ENCODE measurements at regions not wholly inside any gene's neighbourhood (a gene's known extent, or its start where the extent isn't known, plus 50 kb on each side); places are given as distances from the start of the nearest gene placed in this dataset.

- WGBS (ENCODE audit: insufficient coverage): no CpG with 5 or more reads among the region's 5 CpGs
- peaks cover 2% of the 10 kb centered on the region for H3K9me3 ChIP-seq (replicated peaks; ENCODE audit: control insufficient read depth, low read depth, low read length)
- no peaks in the 10 kb centered on the region for H3K4me1 ChIP-seq (ENCODE audit: control insufficient read depth, insufficient read depth, low read length)
- DNase-seq: peak; percentile 1
- H3K27ac ChIP-seq (ENCODE audit: low read length): no peak overlapping the region
- no peaks in the 10 kb centered on the region for H3K27me3 ChIP-seq (ENCODE audit: control insufficient read depth, insufficient read depth, low read length)
- no peaks in the 10 kb centered on the region for H3K36me3 ChIP-seq (ENCODE audit: control insufficient read depth, insufficient read depth, low read length)
- no peak overlapping the region for H3K4me3 ChIP-seq (ENCODE audit: low read length)
Observed at GRCh38 chr6:53216301-53216700, 67.7 kb upstream of the GCM1 start.

- WGBS (ENCODE audit: insufficient coverage): no CpG with 5 or more reads among the region's 1 CpG
Observed at GRCh38 chr6:53214172-53214571, 65.5 kb upstream of the GCM1 start.

GRCh38 chr6:53210811-53211210 lies 62.2 kb upstream of the GCM1 start:
- no peaks in the 10 kb centered on the region for H3K4me1 ChIP-seq (ENCODE audit: control insufficient read depth, insufficient read depth, low read length)

More at GRCh38 chr6:53214172-53214571, 65.5 kb upstream of the GCM1 start:
- no peaks in the 10 kb centered on the region for H3K4me1 ChIP-seq (ENCODE audit: control insufficient read depth, insufficient read depth, low read length)
- no peak for DNase-seq
- no peaks in the 10 kb centered on the region for H3K27me3 ChIP-seq (ENCODE audit: control insufficient read depth, insufficient read depth, low read length)
- H3K36me3 ChIP-seq (ENCODE audit: control insufficient read depth, insufficient read depth, low read length): no peaks in the 10 kb centered on the region
- H3K4me3 ChIP-seq (ENCODE audit: low read length): no peak overlapping the region
- H3K9me3 ChIP-seq (replicated peaks; ENCODE audit: control insufficient read depth, low read depth, low read length): peaks cover 2% of the 10 kb centered on the region
- no peak overlapping the region for H3K27ac ChIP-seq (ENCODE audit: low read length)

GRCh38 chr6:53209681-53210080 lies 61.0 kb upstream of the GCM1 start:
- Histone ChIP-seq H3K27ac (ENCODE audit: low read length) (no peak overlapping the region), H3K4me3 (ENCODE audit: low read length) (no peak overlapping the region), H3K4me1 (ENCODE audit: control insufficient read depth, insufficient read depth, low read length) (no peaks in the 10 kb centered on the region), H3K9me3 (replicated peaks; ENCODE audit: control insufficient read depth, low read depth, low read length) (peaks cover 2% of the 10 kb centered on the region), H3K36me3 (ENCODE audit: control insufficient read depth, insufficient read depth, low read length) (no peaks in the 10 kb centered on the region), H3K27me3 (ENCODE audit: control insufficient read depth, insufficient read depth, low read length) (no peaks in the 10 kb centered on the region)
- DNase-seq: no peak

More at GRCh38 chr6:53210811-53211210, 62.2 kb upstream of the GCM1 start:
- H3K4me3 ChIP-seq (ENCODE audit: low read length): no peak overlapping the region
- H3K27me3 ChIP-seq (ENCODE audit: control insufficient read depth, insufficient read depth, low read length): no peaks in the 10 kb centered on the region
- H3K9me3 ChIP-seq (replicated peaks; ENCODE audit: control insufficient read depth, low read depth, low read length): peaks cover 2% of the 10 kb centered on the region
- no peak overlapping the region for H3K27ac ChIP-seq (ENCODE audit: low read length)
- WGBS (ENCODE audit: insufficient coverage): 86% methylated on average over 4 of the region's 4 CpGs
- no peaks in the 10 kb centered on the region for H3K36me3 ChIP-seq (ENCODE audit: control insufficient read depth, insufficient read depth, low read length)
- no peak for DNase-seq

GRCh38 chr6:53205778-53206177 lies 57.1 kb upstream of the GCM1 start:
- no peak for DNase-seq
- WGBS (ENCODE audit: insufficient coverage): 64% methylated on average over 1 of the region's 2 CpGs
- no peak overlapping the region for H3K27ac ChIP-seq (ENCODE audit: low read length)
- H3K36me3 ChIP-seq (ENCODE audit: control insufficient read depth, insufficient read depth, low read length): no peaks in the 10 kb centered on the region
- H3K9me3 ChIP-seq (replicated peaks; ENCODE audit: control insufficient read depth, low read depth, low read length): no peaks in the 10 kb centered on the region
- no peaks in the 10 kb centered on the region for H3K27me3 ChIP-seq (ENCODE audit: control insufficient read depth, insufficient read depth, low read length)
- no peak overlapping the region for H3K4me3 ChIP-seq (ENCODE audit: low read length)
- no peaks in the 10 kb centered on the region for H3K4me1 ChIP-seq (ENCODE audit: control insufficient read depth, insufficient read depth, low read length)

- WGBS (ENCODE audit: insufficient coverage): no CpG with 5 or more reads among the region's 3 CpGs
- no peak for DNase-seq
- Histone ChIP-seq H3K27me3 (ENCODE audit: control insufficient read depth, insufficient read depth, low read length) (no peaks in the 10 kb centered on the region), H3K9me3 (replicated peaks; ENCODE audit: control insufficient read depth, low read depth, low read length) (no peaks in the 10 kb centered on the region), H3K4me3 (ENCODE audit: low read length) (no peak overlapping the region), H3K4me1 (ENCODE audit: control insufficient read depth, insufficient read depth, low read length) (no peaks in the 10 kb centered on the region), H3K36me3 (ENCODE audit: control insufficient read depth, insufficient read depth, low read length) (no peaks in the 10 kb centered on the region), H3K27ac (ENCODE audit: low read length) (no peak overlapping the region)
Observed at GRCh38 chr6:53203483-53203882, 54.8 kb upstream of the GCM1 start.

GRCh38 chr6:53202052-53202451 lies 53.4 kb upstream of the GCM1 start:
- Histone ChIP-seq H3K36me3 (ENCODE audit: control insufficient read depth, insufficient read depth, low read length) (no peaks in the 10 kb centered on the region), H3K4me1 (ENCODE audit: control insufficient read depth, insufficient read depth, low read length) (no peaks in the 10 kb centered on the region), H3K4me3 (ENCODE audit: low read length) (no peak overlapping the region), H3K27ac (ENCODE audit: low read length) (no peak overlapping the region), H3K27me3 (ENCODE audit: control insufficient read depth, insufficient read depth, low read length) (no peaks in the 10 kb centered on the region), H3K9me3 (replicated peaks; ENCODE audit: control insufficient read depth, low read depth, low read length) (no peaks in the 10 kb centered on the region)
- WGBS (ENCODE audit: insufficient coverage): 60% methylated on average over 1 of the region's 1 CpG
- DNase-seq: no peak

- Histone ChIP-seq H3K27ac (ENCODE audit: low read length) (no peak overlapping the region), H3K4me3 (ENCODE audit: low read length) (no peak overlapping the region), H3K4me1 (ENCODE audit: control insufficient read depth, insufficient read depth, low read length) (no peaks in the 10 kb centered on the region), H3K36me3 (ENCODE audit: control insufficient read depth, insufficient read depth, low read length) (no peaks in the 10 kb centered on the region), H3K9me3 (replicated peaks; ENCODE audit: control insufficient read depth, low read depth, low read length) (no peaks in the 10 kb centered on the region), H3K27me3 (ENCODE audit: control insufficient read depth, insufficient read depth, low read length) (no peaks in the 10 kb centered on the region)
- no peak for DNase-seq
Observed at GRCh38 chr6:53201270-53201669, 52.6 kb upstream of the GCM1 start.

- no peak for DNase-seq
- H3K4me3 ChIP-seq (ENCODE audit: low read length): no peak overlapping the region
- no peaks in the 10 kb centered on the region for H3K9me3 ChIP-seq (replicated peaks; ENCODE audit: control insufficient read depth, low read depth, low read length)
- no CpG with 5 or more reads among the region's 2 CpGs for WGBS (ENCODE audit: insufficient coverage)
- H3K4me1 ChIP-seq (ENCODE audit: control insufficient read depth, insufficient read depth, low read length): no peaks in the 10 kb centered on the region
- H3K27ac ChIP-seq (ENCODE audit: low read length): no peak overlapping the region
- H3K36me3 ChIP-seq (ENCODE audit: control insufficient read depth, insufficient read depth, low read length): no peaks in the 10 kb centered on the region
- no peaks in the 10 kb centered on the region for H3K27me3 ChIP-seq (ENCODE audit: control insufficient read depth, insufficient read depth, low read length)
Observed at GRCh38 chr6:53199765-53200164, 51.1 kb upstream of the GCM1 start.

GRCh38 chr6:53199156-53199555 lies 50.5 kb upstream of the GCM1 start:
- H3K4me3 ChIP-seq (ENCODE audit: low read length): no peak overlapping the region
- H3K27ac ChIP-seq (ENCODE audit: low read length): no peak overlapping the region
- no peaks in the 10 kb centered on the region for H3K9me3 ChIP-seq (replicated peaks; ENCODE audit: control insufficient read depth, low read depth, low read length)
- DNase-seq: peak; percentile 25
- 100% methylated on average over 1 of the region's 5 CpGs for WGBS (ENCODE audit: insufficient coverage)
- H3K27me3 ChIP-seq (ENCODE audit: control insufficient read depth, insufficient read depth, low read length): no peaks in the 10 kb centered on the region
- no peaks in the 10 kb centered on the region for H3K36me3 ChIP-seq (ENCODE audit: control insufficient read depth, insufficient read depth, low read length)
- no peaks in the 10 kb centered on the region for H3K4me1 ChIP-seq (ENCODE audit: control insufficient read depth, insufficient read depth, low read length)

Data from muscle of leg (tissue), 3 donors.